Esophagus squamous epithelium (tissue), 5 donors: ENCODE measurements at regions not wholly inside any gene's neighbourhood (a gene's known extent, or its start where the extent isn't known, plus 50 kb on each side); places are given as distances from the start of the nearest gene placed in this dataset.

ENCODE experiments used
- DNase-seq: peaks from one replicate; lab custom pipeline; 2025; lab: John Stamatoyannopoulos, UW
- H3K27ac ChIP-seq, 4 donors: fragments of 200-600 bp; sonication (generic); one replicate each; pipeline ENCODE4 v1.5.1; 2016 to 2019; ENCODE audit warnings: mild to moderate bottlenecking in 1 of 4
- H3K27me3 ChIP-seq, 4 donors: fragments of 200-600 bp; sonication (generic); 1 replicate in 3 of 4; 2 replicates in 1 of 4; pipeline versions ENCODE4 v1.5.1 to v1.6.0; 2017 to 2021; ENCODE audit warnings: antibody characterized with exemption in 1 of 4
- H3K36me3 ChIP-seq, 3 donors: fragments of 200-600 bp; sonication (generic); one replicate each; pipeline ENCODE4 v1.5.1; 2016 to 2019
- H3K4me1 ChIP-seq, 3 donors: fragments of 200-600 bp; sonication (generic); one replicate each; pipeline ENCODE4 v1.5.1; 2017 to 2019
- H3K4me3 ChIP-seq, 4 donors: fragments of 200-600 bp; sonication (generic); 1 replicate in 3 of 4; 2 replicates in 1 of 4; pipeline ENCODE4 v1.5.1; 2016 to 2019; ENCODE audit warnings: mild to moderate bottlenecking in 2 of 4, moderate library complexity in 1 of 4
- H3K9me3 ChIP-seq, 3 donors: fragments of 200-600 bp; sonication (generic); one replicate each; pipeline ENCODE4 v1.5.1; 2016 to 2019
- CTCF ChIP-seq, 6 experiments: fragments of 450-650 bp in 4 of 6; fragments of 200-600 bp in 2 of 6; sonication (generic) in 2 of 6; IDR thresholded peaks; one replicate each; pipeline ENCODE4 v1.5.1; 2016 to 2019; ENCODE audit warnings: antibody characterized with exemption in 6 of 6, mild to moderate bottlenecking in 4 of 6, moderate library complexity in 4 of 6
- POLR2A ChIP-seq, 4 donors: fragments of 450-650 bp; IDR thresholded peaks; one replicate each; pipeline ENCODE4 v1.6.1; 2017; ENCODE audit warnings: antibody characterized with exemption in 4 of 4, mild to moderate bottlenecking in 4 of 4, moderate library complexity in 3 of 4
- WGBS, 2 donors: methylation state at CpG; one replicate each; pipeline ENCODE4 v1.1.5; 2018; 5-methylcytosine and 5-hydroxymethylcytosine counted together
- intact Hi-C: fragments of 100-400 bp; cut with DNase I; formaldehyde crosslinking; loops from one replicate; pipeline ENCODE4 v1.15.0; 2022
- donor health status: DM: yes; HTN: yes; CAD: no.

GRCh38 chr10:23533212-23533611 lies 94.3 kb downstream of the OTUD1 start:
- DNase-seq = no peak
- Histone ChIP-seq H3K36me3 (no peaks in the 10 kb centered on the region), H3K9me3 (no peaks in the 10 kb centered on the region), H3K4me1 (peaks cover 0 to 13% (median 0%) of the 10 kb centered on the region in 3 donors), H3K27me3 (no peaks in the 10 kb centered on the region), H3K27ac (no peak overlapping the region), H3K4me3 (no peak overlapping the region)
- 78 to 84% methylated on average over 3 of the region's 3 CpGs for WGBS, 2 donors
- intact Hi-C loops = no loop called here
- TF ChIP-seq POLR2A (IDR thresholded peaks at IDR 0.05) (no peak), CTCF (IDR thresholded peaks at IDR 0.05) (no peak)

GRCh38 chr10:23534326-23534725 lies 95.5 kb downstream of the OTUD1 start:
- Histone ChIP-seq H3K9me3 (no peaks in the 10 kb centered on the region), H3K4me3 (no peak overlapping the region), H3K36me3 (no peaks in the 10 kb centered on the region), H3K27ac (no peak overlapping the region), H3K27me3 (no peaks in the 10 kb centered on the region), H3K4me1 (peaks cover 0 to 13% (median 0%) of the 10 kb centered on the region in 3 donors)
- TF ChIP-seq POLR2A (IDR thresholded peaks at IDR 0.05) (no peak), CTCF (IDR thresholded peaks at IDR 0.05) (no peak)
- DNase-seq = no peak
- intact Hi-C loops = no loop called here
- WGBS, 2 donors = 56 to 72% methylated on average over 4 of the region's 4 CpGs

- peaks cover 0 to 14% (median 3%) of the 10 kb centered on the region in 3 donors for H3K4me1 ChIP-seq
- WGBS, 2 donors = 88% methylated on average over 1 of the region's 1 CpG
- H3K27me3 ChIP-seq = no peaks in the 10 kb centered on the region
- H3K9me3 ChIP-seq = no peaks in the 10 kb centered on the region
- TF ChIP-seq POLR2A (IDR thresholded peaks at IDR 0.05) (no peak), CTCF (IDR thresholded peaks at IDR 0.05) (no peak)
- DNase-seq = no peak
- intact Hi-C loops = no loop called here
- H3K4me3 ChIP-seq = no peak overlapping the region
- H3K36me3 ChIP-seq = no peaks in the 10 kb centered on the region
- H3K27ac ChIP-seq = no peak overlapping the region
Measured at GRCh38 chr10:23534761-23535160, 95.9 kb downstream of the OTUD1 start.

GRCh38 chr10:23535381-23535780 lies 96.5 kb downstream of the OTUD1 start:
- WGBS, 2 donors = 80 to 85% methylated on average over 1 of the region's 1 CpG
- intact Hi-C loops = no loop called here

GRCh38 chr10:23538968-23539367 lies 100.1 kb downstream of the OTUD1 start:
- no peaks in the 10 kb centered on the region for H3K9me3 ChIP-seq
- TF ChIP-seq CTCF (IDR thresholded peaks at IDR 0.05) (no peak), POLR2A (IDR thresholded peaks at IDR 0.05) (no peak)
- intact Hi-C loops = no loop called here
- 83 to 90% methylated on average over 3 of the region's 3 CpGs for WGBS, 2 donors
- H3K4me3 ChIP-seq = no peak overlapping the region
- DNase-seq = no peak
- H3K27me3 ChIP-seq = no peaks in the 10 kb centered on the region
- peaks cover 0 to 12% (median 6%) of the 10 kb centered on the region in 3 donors for H3K4me1 ChIP-seq
- no peak overlapping the region for H3K27ac ChIP-seq
- no peaks in the 10 kb centered on the region for H3K36me3 ChIP-seq

More at GRCh38 chr10:23535381-23535780, 96.5 kb downstream of the OTUD1 start:
- no peak overlapping the region for H3K4me3 ChIP-seq
- H3K9me3 ChIP-seq = no peaks in the 10 kb centered on the region
- no peak overlapping the region for H3K27ac ChIP-seq
- peaks cover 0 to 19% (median 6%) of the 10 kb centered on the region in 3 donors for H3K4me1 ChIP-seq
- TF ChIP-seq CTCF (IDR thresholded peaks at IDR 0.05) (no peak), POLR2A (IDR thresholded peaks at IDR 0.05) (no peak)
- H3K36me3 ChIP-seq = no peaks in the 10 kb centered on the region
- no peak for DNase-seq
- H3K27me3 ChIP-seq = no peaks in the 10 kb centered on the region
